ENCODE measurements at regions not wholly inside any gene's neighbourhood (a gene's known extent, or its start where the extent isn't known, plus 50 kb on each side); places are given as distances from the start of the nearest gene placed in this dataset.

DNA sequence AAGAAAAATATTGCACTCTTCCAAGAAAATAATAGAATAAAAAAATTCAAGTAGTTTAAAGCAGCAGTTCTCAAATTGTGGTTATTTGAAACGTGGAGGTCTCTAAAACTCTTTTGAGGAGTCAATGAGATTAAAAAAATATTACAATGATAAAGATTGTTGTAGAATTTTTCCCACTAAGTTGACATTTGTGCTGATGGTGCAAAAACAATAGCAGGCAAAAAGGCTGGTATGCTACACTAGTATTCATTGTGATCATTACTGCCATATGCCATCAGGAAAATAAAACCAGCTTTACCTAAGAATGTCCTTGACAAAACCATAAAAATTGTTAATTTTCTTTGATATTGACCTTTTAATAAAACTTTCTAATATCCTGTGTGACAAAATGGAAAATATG lies 505.2 kb upstream of the ANO5 start:
- TF ChIP-seq, protein P1, sequence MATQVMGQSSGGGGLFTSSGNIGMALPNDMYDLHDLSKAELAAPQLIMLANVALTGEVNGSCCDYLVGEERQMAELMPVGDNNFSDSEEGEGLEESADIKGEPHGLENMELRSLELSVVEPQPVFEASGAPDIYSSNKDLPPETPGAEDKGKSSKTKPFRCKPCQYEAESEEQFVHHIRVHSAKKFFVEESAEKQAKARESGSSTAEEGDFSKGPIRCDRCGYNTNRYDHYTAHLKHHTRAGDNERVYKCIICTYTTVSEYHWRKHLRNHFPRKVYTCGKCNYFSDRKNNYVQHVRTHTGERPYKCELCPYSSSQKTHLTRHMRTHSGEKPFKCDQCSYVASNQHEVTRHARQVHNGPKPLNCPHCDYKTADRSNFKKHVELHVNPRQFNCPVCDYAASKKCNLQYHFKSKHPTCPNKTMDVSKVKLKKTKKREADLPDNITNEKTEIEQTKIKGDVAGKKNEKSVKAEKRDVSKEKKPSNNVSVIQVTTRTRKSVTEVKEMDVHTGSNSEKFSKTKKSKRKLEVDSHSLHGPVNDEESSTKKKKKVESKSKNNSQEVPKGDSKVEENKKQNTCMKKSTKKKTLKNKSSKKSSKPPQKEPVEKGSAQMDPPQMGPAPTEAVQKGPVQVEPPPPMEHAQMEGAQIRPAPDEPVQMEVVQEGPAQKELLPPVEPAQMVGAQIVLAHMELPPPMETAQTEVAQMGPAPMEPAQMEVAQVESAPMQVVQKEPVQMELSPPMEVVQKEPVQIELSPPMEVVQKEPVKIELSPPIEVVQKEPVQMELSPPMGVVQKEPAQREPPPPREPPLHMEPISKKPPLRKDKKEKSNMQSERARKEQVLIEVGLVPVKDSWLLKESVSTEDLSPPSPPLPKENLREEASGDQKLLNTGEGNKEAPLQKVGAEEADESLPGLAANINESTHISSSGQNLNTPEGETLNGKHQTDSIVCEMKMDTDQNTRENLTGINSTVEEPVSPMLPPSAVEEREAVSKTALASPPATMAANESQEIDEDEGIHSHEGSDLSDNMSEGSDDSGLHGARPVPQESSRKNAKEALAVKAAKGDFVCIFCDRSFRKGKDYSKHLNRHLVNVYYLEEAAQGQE (IDR thresholded peaks at IDR 0.05), result no peak
- TF ChIP-seq, protein P2, sequence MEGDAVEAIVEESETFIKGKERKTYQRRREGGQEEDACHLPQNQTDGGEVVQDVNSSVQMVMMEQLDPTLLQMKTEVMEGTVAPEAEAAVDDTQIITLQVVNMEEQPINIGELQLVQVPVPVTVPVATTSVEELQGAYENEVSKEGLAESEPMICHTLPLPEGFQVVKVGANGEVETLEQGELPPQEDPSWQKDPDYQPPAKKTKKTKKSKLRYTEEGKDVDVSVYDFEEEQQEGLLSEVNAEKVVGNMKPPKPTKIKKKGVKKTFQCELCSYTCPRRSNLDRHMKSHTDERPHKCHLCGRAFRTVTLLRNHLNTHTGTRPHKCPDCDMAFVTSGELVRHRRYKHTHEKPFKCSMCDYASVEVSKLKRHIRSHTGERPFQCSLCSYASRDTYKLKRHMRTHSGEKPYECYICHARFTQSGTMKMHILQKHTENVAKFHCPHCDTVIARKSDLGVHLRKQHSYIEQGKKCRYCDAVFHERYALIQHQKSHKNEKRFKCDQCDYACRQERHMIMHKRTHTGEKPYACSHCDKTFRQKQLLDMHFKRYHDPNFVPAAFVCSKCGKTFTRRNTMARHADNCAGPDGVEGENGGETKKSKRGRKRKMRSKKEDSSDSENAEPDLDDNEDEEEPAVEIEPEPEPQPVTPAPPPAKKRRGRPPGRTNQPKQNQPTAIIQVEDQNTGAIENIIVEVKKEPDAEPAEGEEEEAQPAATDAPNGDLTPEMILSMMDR (IDR thresholded peaks at IDR 0.05), result no peak
- TF ChIP-seq CHD2 (IDR thresholded peaks at IDR 0.05; ENCODE audit: low read length, partially characterized antibody) (no peak), POLR2A (IDR thresholded peaks at IDR 0.05; ENCODE audit: low read length) (no peak), KDM1A (IDR thresholded peaks at IDR 0.05; ENCODE audit: low read depth) (no peak), MAZ (IDR thresholded peaks at IDR 0.05; ENCODE audit: borderline replicate concordance, low read depth, low read length) (no peak), NFE2L2 (conservative IDR thresholded peaks at IDR 0.05; ENCODE audit: low read length) (no peak), CEBPB (IDR thresholded peaks at IDR 0.05) (no peak), RCOR1 (IDR thresholded peaks at IDR 0.05; ENCODE audit: low read depth, low read length) (no peak), SMC3 (IDR thresholded peaks at IDR 0.05) (no peak), RAD21 (conservative IDR thresholded peaks at IDR 0.05 in 1 of 2, IDR thresholded peaks at IDR 0.05 in 1 of 2) (no peak), NR3C1 (IDR thresholded peaks at IDR 0.05) (no peak)
- TF ChIP-seq, protein P3, sequence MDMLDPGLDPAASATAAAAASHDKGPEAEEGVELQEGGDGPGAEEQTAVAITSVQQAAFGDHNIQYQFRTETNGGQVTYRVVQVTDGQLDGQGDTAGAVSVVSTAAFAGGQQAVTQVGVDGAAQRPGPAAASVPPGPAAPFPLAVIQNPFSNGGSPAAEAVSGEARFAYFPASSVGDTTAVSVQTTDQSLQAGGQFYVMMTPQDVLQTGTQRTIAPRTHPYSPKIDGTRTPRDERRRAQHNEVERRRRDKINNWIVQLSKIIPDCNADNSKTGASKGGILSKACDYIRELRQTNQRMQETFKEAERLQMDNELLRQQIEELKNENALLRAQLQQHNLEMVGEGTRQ (IDR thresholded peaks at IDR 0.05), result no peak

Measured in A549 (cell line).